IPS DF 4.7 (cell line): ENCODE measurements at regions not wholly inside any gene's neighbourhood (a gene's known extent, or its start where the extent isn't known, plus 50 kb on each side); places are given as distances from the start of the nearest gene placed in this dataset.

ENCODE experiments used
- DNase-seq: peaks from one replicate; pipeline ENCODE4 v3.0.0-alpha.2; 2013; ENCODE audit warnings: low spot score; ENCODE audit errors: extremely low read depth

DNA sequence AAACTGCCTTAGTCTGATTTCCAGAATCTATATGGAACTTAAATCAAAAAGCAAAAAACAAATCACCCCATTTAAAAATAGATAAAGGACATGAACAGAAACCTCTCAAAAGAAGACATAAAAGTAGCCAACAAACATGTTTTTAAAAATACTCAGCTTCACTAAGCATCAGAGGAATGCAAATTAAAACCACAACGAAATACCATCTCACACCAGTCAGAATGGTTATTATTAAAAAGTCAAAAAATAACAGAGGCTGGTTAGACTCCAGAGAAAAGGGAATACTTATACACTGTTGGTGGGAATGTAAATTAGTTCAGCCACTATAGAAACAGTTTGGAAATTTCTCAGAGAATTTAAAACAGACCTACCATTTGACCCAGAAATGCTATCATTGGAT lies 367.9 kb downstream of the ZIC4 start:
- DNase-seq = no peak

GRCh38 chr3:147034359-147034758 lies 372.0 kb downstream of the ZIC4 start:
- no peak for DNase-seq

DNA sequence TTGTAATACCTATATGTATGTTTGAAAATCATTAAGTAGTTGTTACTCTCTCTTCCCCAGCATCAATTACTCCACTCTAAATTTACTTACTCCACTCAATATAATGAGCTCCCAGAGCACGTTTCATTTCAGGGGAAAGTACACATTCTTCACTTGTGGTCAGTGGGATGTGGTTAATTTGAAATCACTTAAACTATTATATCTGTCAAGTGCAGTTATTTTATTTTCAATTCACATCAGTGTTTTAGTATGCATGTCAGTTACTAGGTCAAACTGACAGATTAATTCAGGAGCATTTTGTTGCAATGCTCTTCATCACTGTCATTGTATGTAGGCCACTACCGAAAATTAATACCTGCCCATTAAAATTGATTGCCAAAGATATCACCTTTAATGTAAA lies 376.1 kb downstream of the ZIC4 start:
- no peak for DNase-seq

DNA sequence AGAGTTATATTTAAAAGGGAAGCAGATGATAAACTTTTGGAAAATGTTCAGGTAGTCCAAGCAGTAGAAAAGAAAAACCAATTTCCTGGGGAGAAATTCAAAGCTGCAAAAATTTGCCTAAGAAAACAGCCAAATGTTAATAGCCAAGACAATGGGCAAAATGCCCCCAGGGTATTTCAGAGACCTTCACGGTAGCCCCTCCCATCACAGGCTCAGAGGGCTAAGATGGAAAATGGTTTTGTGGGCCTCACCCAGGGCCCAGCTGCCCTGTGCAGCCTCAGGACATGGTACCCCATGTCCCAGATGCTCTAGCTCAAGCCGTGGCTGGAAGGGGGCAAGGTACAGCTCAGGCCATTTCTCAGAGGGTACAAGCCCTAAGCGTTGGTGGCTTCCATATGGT lies 391.0 kb downstream of the ZIC4 start:
- no peak for DNase-seq

- no peak for DNase-seq
Measured at GRCh38 chr3:147008886-147009285, 397.5 kb downstream of the ZIC4 start.

GRCh38 chr3:147008458-147008857 lies 397.9 kb downstream of the ZIC4 start:
- DNase-seq = no peak

DNA sequence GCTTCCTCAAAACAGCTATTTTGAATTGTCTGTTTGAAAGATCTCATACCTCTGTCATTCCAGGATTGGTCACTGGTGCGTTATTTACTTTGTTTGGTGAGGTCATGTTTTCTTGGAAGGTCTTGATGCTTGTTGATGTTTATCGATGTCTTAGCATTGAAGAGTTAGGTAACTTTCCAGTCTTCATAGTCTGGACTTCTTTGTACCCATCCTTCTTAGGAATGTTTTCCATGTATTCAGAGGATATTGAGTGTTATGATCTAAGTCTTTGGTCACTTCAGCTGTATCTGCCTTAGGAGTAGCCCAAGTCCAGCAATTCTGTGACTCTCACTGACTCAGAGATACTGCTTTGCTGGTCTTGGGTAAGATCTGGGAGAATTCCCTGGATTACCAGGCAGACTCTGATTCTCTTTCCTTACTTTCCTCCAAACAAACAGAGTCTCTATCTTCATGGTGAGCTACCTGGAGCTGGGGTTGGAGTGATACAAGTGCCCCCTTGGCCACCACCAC lies 398.6 kb downstream of the ZIC4 start:
- no peak for DNase-seq

- DNase-seq = no peak
Measured at GRCh38 chr3:147002721-147003120, 397.6 kb upstream of the PLSCR5 start.

DNA sequence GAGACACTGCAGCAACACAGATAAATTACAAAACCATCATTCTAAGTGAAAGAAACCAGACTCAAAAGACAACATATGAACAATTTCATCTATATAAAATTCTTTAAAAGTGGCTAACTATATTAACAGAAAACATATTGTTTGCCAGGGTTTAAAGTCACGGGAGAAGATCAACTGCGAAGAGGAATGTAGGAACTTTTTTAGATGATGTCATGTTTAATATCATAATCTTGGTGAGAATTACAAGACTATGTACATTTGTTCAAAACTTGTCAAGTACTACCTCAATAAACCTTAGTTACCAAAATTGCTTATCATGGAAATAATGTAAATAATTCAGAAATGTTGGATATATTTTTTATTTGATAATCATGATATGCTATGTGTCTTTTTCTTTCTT lies 395.1 kb upstream of the PLSCR5 start:
- no peak for DNase-seq

GRCh38 chr3:146991907-146992306 lies 386.8 kb upstream of the PLSCR5 start:
- no peak for DNase-seq

DNA sequence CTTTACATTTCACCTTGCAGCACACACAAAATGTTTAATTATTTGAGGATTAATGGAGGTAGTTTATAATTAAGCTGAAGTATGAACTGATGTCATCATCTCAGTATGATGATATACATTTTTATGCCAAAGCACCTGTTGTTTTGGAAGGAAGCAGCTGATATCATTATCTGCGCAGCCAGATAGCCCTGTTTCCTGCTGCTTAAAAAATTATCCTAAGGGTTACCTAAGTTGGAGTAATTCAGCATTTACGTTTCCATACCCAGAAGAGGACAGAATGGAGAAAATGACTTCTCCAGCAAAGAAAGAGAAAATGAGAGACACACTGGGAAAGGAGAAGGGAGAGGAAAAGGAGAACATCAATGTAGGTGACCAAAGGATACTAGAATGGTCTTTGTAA lies 370.3 kb upstream of the PLSCR5 start:
- DNase-seq = no peak

DNA sequence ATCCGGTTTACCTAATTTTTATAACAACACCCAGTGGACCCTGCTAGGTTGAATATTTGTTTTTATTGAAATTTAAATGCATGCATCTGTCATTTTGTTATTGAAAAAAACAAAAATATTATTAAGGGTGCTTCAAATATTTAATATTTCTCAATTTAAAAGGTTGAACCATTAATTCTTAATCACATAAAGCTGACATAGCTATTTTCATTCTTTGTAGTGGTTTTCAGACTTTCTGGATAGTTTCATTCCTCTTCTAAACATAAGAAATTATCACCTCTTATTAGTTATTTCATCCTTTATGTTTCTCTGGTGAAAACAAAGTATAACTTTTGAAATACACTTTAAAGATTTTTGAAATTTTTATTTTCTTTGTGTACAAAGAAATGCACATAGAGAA lies 369.9 kb upstream of the PLSCR5 start:
- no peak for DNase-seq

- no peak for DNase-seq
Measured at GRCh38 chr3:146974001-146974400, 368.9 kb upstream of the PLSCR5 start.

- no peak for DNase-seq
Measured at GRCh38 chr3:146972726-146973125, 367.6 kb upstream of the PLSCR5 start.

GRCh38 chr3:146970236-146970635 lies 365.1 kb upstream of the PLSCR5 start:
- no peak for DNase-seq

DNA sequence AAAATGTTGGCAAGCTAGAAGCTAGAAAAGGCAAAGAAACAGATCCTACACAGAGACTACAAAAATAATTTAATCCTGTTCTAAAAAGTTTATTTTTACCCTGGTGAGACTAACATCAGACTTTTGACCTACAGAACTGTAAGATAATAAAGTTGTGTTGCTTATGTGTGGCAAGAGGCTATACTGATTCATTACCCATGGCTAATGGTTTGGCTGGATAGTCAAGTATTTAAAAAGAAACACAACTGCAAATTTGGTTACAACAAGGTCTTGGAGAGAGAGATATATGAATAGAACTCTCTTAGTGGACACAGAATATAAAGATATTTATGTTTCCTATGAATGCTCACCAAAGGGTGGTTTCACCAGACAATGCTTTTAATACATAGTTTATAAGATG lies 364.2 kb upstream of the PLSCR5 start:
- DNase-seq = no peak

DNA sequence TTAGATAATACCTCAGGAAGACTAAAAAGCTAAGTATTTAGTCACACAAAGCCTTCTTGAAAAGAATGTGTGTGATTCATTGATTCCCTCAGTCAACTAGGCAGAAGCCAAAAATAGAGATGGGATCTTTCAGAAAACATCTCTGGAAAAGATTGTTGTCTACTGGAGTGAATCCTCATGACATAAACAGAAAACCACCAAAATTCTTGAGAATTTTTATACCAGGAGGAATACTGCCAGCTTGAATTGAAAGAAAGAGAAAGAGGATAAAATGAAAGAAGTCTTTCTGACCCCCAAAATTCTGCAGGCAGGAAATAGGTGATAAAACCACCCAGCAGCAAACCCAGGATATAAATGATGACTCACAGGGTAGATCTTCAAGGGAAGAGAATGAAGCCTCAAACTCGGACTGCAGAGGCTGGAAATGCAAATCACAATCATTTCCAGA lies 363.1 kb upstream of the PLSCR5 start:
- no peak for DNase-seq

GRCh38 chr3:146967783-146968182 lies 362.6 kb upstream of the PLSCR5 start:
- no peak for DNase-seq

- DNase-seq = no peak
Measured at GRCh38 chr3:146966124-146966523, 361.0 kb upstream of the PLSCR5 start.

- DNase-seq = no peak
Measured at GRCh38 chr3:146953511-146953981, 348.4 kb upstream of the PLSCR5 start.

DNA sequence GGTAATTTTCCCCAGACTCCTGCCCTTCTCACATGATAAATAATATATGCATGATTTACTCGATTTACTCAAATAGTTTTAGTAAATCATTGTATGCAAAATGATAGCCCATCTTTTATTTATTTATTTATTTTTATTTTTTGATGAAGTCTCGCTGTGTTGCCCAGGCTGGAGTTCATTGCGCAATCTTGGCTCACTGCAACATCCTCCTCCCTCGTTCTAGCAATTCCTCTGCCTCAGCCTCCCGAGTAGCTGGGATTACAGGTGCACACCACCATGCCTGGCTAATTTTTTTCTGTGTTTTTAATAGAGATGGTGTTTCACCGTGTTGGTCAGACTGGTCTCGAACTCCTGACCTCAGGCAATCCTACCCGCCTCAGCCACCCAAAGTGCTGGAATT lies 343.8 kb upstream of the PLSCR5 start:
- DNase-seq = no peak

DNA sequence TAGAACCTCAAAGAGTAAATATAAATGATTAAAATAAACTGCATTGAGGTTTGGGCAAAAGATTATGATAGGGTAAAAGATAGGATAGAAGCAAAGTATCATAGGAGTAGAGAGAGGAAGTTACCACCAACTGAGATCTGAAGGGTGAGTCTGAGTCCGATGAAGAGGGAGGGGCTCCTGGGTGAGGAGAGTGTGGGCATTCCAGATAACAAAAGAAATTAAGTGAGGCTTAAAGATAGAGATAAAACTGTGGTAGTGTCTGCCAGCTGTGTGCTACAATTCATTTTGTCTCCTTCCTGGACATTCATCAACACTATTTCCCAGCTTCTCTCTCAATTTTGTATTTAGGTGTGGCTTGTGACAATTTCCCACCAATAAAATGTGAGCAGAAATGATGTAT lies 343.0 kb upstream of the PLSCR5 start:
- DNase-seq = no peak

- DNase-seq = no peak
Measured at GRCh38 chr3:146929696-146930095, 324.6 kb upstream of the PLSCR5 start.

- no peak for DNase-seq
Measured at GRCh38 chr3:146928421-146929059, 323.4 kb upstream of the PLSCR5 start.
